ENCODE measurements at regions not wholly inside any gene's neighbourhood (a gene's known extent, or its start where the extent isn't known, plus 50 kb on each side); places are given as distances from the start of the nearest gene placed in this dataset.

DNA sequence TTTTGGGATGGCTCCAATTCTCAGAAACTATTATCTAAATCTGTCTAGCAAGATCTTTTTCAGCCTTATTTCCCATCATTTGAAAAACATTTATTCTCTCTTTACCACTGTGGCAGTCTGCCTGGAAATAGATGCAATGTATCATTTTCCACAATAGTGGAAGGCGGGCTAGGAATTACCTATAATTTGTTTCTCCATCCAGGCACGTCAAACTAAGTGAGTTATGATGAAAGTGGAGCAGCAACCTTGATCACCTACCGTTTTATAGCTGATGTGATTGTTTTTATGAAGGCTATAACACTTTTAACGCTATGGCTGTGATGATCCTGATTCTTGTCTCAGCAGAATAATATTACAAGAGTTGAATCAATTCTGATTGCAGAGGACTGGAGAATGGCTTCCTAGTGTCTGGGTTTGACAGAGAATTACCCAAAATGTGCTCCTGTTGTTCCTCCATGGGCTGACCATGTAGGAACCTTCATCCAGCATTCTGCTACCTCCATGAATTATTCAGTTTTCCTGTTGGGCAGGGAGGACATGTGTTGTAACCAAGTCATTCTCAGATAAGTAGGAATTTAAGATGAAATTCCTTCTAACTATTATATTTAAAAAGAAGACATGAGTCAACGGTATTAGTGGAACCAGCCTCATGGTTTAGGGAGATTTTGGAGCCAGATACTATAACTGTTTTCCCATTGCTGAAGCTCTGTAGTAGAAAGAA is 231.5 kb upstream of the SGO1 start:
- H3K4me1 ChIP-seq (ENCODE audit: insufficient read depth, low read length): no peaks in the 10 kb centered on the region
- ATAC-seq (ENCODE audit: poor library complexity) (no peak), DNase-seq (no peak)
- H3K27me3 ChIP-seq (ENCODE audit: control insufficient read depth in 1 of 2, insufficient read depth in 2 of 2, low read length in 2 of 2): no peaks in the 10 kb centered on the region
- H3K9me3 ChIP-seq (ENCODE audit: control insufficient read depth in 1 of 2, insufficient read depth in 1 of 2, low read length in 2 of 2): no peaks in the 10 kb centered on the region
- Mint-ChIP-seq H3K4me3 (no peak overlapping the region), H3K36me3 (ENCODE audit: low read depth) (no peaks in the 10 kb centered on the region), H3K27ac (no peak overlapping the region), H3K4me1 (ENCODE audit: low read depth) (no peaks in the 10 kb centered on the region), H3K27me3 (no peaks in the 10 kb centered on the region), H3K9me3 (no peaks in the 10 kb centered on the region)
- H3K4me3 ChIP-seq (ENCODE audit: low read length): no peak overlapping the region
- TF ChIP-seq, protein P1, sequence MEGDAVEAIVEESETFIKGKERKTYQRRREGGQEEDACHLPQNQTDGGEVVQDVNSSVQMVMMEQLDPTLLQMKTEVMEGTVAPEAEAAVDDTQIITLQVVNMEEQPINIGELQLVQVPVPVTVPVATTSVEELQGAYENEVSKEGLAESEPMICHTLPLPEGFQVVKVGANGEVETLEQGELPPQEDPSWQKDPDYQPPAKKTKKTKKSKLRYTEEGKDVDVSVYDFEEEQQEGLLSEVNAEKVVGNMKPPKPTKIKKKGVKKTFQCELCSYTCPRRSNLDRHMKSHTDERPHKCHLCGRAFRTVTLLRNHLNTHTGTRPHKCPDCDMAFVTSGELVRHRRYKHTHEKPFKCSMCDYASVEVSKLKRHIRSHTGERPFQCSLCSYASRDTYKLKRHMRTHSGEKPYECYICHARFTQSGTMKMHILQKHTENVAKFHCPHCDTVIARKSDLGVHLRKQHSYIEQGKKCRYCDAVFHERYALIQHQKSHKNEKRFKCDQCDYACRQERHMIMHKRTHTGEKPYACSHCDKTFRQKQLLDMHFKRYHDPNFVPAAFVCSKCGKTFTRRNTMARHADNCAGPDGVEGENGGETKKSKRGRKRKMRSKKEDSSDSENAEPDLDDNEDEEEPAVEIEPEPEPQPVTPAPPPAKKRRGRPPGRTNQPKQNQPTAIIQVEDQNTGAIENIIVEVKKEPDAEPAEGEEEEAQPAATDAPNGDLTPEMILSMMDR (IDR thresholded peaks at IDR 0.05): no peak
- intact Hi-C loops (cut with DNase I, micrococcal nuclease): no loop called here
- ChIA-PET POLR2A (no interaction called here), CTCF (no interaction called here)
- no peaks in the 10 kb centered on the region for H3K36me3 ChIP-seq (ENCODE audit: insufficient read depth, low read length)
- H3K27ac ChIP-seq (ENCODE audit: low read depth in 1 of 2, low read length in 2 of 2): no peak overlapping the region

DNA sequence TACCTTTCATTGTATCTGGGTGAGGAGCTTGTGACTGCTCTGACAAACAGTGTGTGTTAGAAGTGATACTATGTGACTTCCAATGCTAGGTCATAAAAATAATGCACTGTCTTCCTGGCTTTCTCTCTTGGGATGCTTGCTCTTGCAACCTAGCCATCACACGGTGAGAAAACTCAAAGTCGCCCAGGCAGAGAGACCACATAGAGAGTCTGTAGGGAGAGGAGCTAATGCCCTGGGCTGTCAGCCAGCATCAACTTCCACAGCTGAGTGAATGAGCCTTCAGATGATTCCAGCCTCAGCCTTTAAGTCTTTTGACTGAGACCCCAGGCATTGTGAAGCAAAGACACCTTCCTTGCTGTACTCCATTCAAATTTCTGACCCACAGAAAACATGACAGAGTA is 220.6 kb upstream of the SGO1 start:
- Mint-ChIP-seq H3K4me1 (ENCODE audit: low read depth) (no peaks in the 10 kb centered on the region), H3K9me3 (no peaks in the 10 kb centered on the region), H3K36me3 (ENCODE audit: low read depth) (no peaks in the 10 kb centered on the region), H3K4me3 (no peak overlapping the region), H3K27ac (no peak overlapping the region), H3K27me3 (no peaks in the 10 kb centered on the region)
- H3K9me3 ChIP-seq (ENCODE audit: control insufficient read depth in 1 of 2, insufficient read depth in 1 of 2, low read length in 2 of 2): no peaks in the 10 kb centered on the region
- DNase-seq (no peak), ATAC-seq (ENCODE audit: poor library complexity) (no peak)
- H3K27me3 ChIP-seq (ENCODE audit: control insufficient read depth in 1 of 2, insufficient read depth in 2 of 2, low read length in 2 of 2): no peaks in the 10 kb centered on the region
- no peak overlapping the region for H3K27ac ChIP-seq (ENCODE audit: low read depth in 1 of 2, low read length in 2 of 2)
- ChIA-PET CTCF (no interaction called here), POLR2A (no interaction called here)
- intact Hi-C loops (cut with DNase I, micrococcal nuclease): no loop called here
- TF ChIP-seq, protein P1 (IDR thresholded peaks at IDR 0.05): no peak
- no peaks in the 10 kb centered on the region for H3K4me1 ChIP-seq (ENCODE audit: insufficient read depth, low read length)
- H3K4me3 ChIP-seq (ENCODE audit: low read length): no peak overlapping the region
- H3K36me3 ChIP-seq (ENCODE audit: insufficient read depth, low read length): no peaks in the 10 kb centered on the region

DNA sequence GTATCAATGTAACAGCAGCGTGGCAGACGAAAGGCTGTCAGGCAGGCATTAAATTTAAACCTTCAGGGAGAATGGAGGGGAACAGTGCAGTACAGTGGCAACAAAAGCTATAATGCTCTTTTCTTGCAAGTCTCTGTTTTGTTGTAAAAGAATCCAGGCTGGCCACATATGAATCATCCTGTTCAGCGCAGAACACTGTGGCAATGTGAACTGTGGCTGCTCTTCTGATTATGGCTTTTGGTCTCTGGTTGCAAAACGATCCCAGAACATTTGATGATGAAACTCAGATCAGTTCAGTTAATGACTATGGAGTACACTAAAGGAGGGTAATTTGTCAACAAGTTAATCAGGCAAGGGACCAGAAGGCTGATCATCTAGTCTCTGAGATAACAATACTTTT is 219.7 kb upstream of the SGO1 start:
- TF ChIP-seq, protein P1 (IDR thresholded peaks at IDR 0.05): no peak
- no peaks in the 10 kb centered on the region for H3K4me1 Mint-ChIP-seq (ENCODE audit: low read depth)
- no peaks in the 10 kb centered on the region for H3K27me3 Mint-ChIP-seq
- POLR2A ChIA-PET: no interaction called here
- H3K36me3 Mint-ChIP-seq (ENCODE audit: low read depth): no peaks in the 10 kb centered on the region
- H3K9me3 Mint-ChIP-seq: no peaks in the 10 kb centered on the region
- Histone ChIP-seq H3K36me3 (ENCODE audit: insufficient read depth, low read length) (no peaks in the 10 kb centered on the region), H3K9me3 (ENCODE audit: control insufficient read depth in 1 of 2, insufficient read depth in 1 of 2, low read length in 2 of 2) (no peaks in the 10 kb centered on the region), H3K4me1 (ENCODE audit: insufficient read depth, low read length) (no peaks in the 10 kb centered on the region), H3K4me3 (ENCODE audit: low read length) (no peak overlapping the region), H3K27ac (ENCODE audit: low read depth in 1 of 2, low read length in 2 of 2) (no peak overlapping the region), H3K27me3 (ENCODE audit: control insufficient read depth in 1 of 2, insufficient read depth in 2 of 2, low read length in 2 of 2) (no peaks in the 10 kb centered on the region)
- CTCF ChIA-PET: no interaction called here
- no peak overlapping the region for H3K27ac Mint-ChIP-seq
- intact Hi-C loops (cut with DNase I, micrococcal nuclease): no loop called here
- DNase-seq (no peak), ATAC-seq (ENCODE audit: poor library complexity) (no peak)
- no peak overlapping the region for H3K4me3 Mint-ChIP-seq
